OCI-LY7 (cell line): ENCODE measurements at regions not wholly inside any gene's neighbourhood (a gene's known extent, or its start where the extent isn't known, plus 50 kb on each side); places are given as distances from the start of the nearest gene placed in this dataset.
"Not testable (repeated sequence)": the region's sequence is repeated elsewhere in the genome, so short reads cannot be mapped to it uniquely, and the experiment has no call there.

Experiments
- EZH2phosphoT487 ChIP-seq: fragments of 200-600 bp; sonication (generic); IDR thresholded peaks from 2 replicates; pipeline ENCODE4 v1.6.1; 2018; ENCODE audit warnings: low read depth, borderline replicate concordance, mild to moderate bottlenecking, mixed run types, antibody characterized with exemption, low read length, moderate library complexity, mixed read lengths
- TF ChIP-seq, protein P1 (sequence below): fragments of 200-600 bp; sonication (generic); conservative IDR thresholded peaks from 2 replicates; pipeline ENCODE4 v1.5.1; 2014; ENCODE audit warnings: mild to moderate bottlenecking, antibody characterized with exemption, low read length, moderate library complexity, mixed read lengths

- TF ChIP-seq, protein P1, sequence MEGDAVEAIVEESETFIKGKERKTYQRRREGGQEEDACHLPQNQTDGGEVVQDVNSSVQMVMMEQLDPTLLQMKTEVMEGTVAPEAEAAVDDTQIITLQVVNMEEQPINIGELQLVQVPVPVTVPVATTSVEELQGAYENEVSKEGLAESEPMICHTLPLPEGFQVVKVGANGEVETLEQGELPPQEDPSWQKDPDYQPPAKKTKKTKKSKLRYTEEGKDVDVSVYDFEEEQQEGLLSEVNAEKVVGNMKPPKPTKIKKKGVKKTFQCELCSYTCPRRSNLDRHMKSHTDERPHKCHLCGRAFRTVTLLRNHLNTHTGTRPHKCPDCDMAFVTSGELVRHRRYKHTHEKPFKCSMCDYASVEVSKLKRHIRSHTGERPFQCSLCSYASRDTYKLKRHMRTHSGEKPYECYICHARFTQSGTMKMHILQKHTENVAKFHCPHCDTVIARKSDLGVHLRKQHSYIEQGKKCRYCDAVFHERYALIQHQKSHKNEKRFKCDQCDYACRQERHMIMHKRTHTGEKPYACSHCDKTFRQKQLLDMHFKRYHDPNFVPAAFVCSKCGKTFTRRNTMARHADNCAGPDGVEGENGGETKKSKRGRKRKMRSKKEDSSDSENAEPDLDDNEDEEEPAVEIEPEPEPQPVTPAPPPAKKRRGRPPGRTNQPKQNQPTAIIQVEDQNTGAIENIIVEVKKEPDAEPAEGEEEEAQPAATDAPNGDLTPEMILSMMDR, result not testable (repeated sequence)
- TF ChIP-seq EZH2phosphoT487, result not testable (repeated sequence)
These were observed 5403.1 kb upstream of the TPTE start for GRCh38 chr21:5118296-5118679.
